A549 (cell line): ENCODE measurements at regions not wholly inside any gene's neighbourhood (a gene's known extent, or its start where the extent isn't known, plus 50 kb on each side); places are given as distances from the start of the nearest gene placed in this dataset.

Experiments
- BHLHE40 ChIP-seq: IDR thresholded peaks from 2 replicates; pipeline ENCODE4 v1.6.1; 2012; ENCODE audit warnings: low read depth, low read length, inconsistent platforms
- CBX2 ChIP-seq: fragments of 200-600 bp; sonication (generic); IDR thresholded peaks from 2 replicates; pipeline ENCODE4 v1.6.1; 2016; ENCODE audit warnings: low read depth, mild to moderate bottlenecking, borderline replicate concordance
- CEBPB ChIP-seq, 2 experiments: fragments of >200 bp in 1 of 2; sonication (Bioruptor Twin) in 1 of 2; formaldehyde crosslinking in 1 of 2; IDR thresholded peaks; 2 replicates each; pipeline ENCODE4 v1.6.1; 2012 to 2016
- CHD2 ChIP-seq: fragments of 150-350 bp; IDR thresholded peaks from 2 replicates; pipeline ENCODE4 v1.6.1; 2014; ENCODE audit warnings: low read length; ENCODE audit not compliant: partially characterized antibody
- CTCF ChIP-seq: fragments of >200 bp; sonication (Bioruptor Twin); formaldehyde crosslinking; IDR thresholded peaks from 3 replicates; pipeline ENCODE4 v1.5.1; 2016
- HDAC2 ChIP-seq: fragments of 200-600 bp; sonication (generic); IDR thresholded peaks from 2 replicates; pipeline ENCODE4 v1.6.1; 2016
- HOXB13 ChIP-seq: fragments of 250-450 bp; sonication (Bioruptor Pico); IDR thresholded peaks from 2 replicates; pipeline ENCODE4 v1.5.0; 2020; ENCODE audit warnings: low read depth, mild to moderate bottlenecking, moderate library complexity
- POLR2A ChIP-seq: IDR thresholded peaks from 2 replicates; pipeline ENCODE4 v1.6.1; 2012; ENCODE audit warnings: mild to moderate bottlenecking, low read length
- POLR2AphosphoS2 ChIP-seq: conservative IDR thresholded peaks from 2 replicates; pipeline ENCODE4 v1.6.1; 2012; ENCODE audit warnings: low read length, improper control_type of control experiment, inconsistent platforms
- REST ChIP-seq: fragments of 200-600 bp; sonication (generic); IDR thresholded peaks from 2 replicates; pipeline ENCODE4 v1.6.1; 2016; ENCODE audit warnings: antibody characterized with exemption, mild to moderate bottlenecking, moderate library complexity
- RFX5 ChIP-seq: fragments of 450-650 bp; IDR thresholded peaks from 2 replicates; pipeline ENCODE4 v1.7.1; 2014; ENCODE audit warnings: antibody characterized with exemption, mild to moderate bottlenecking, moderate library complexity
- SMC3 ChIP-seq: fragments of >200 bp; sonication (Bioruptor Twin); formaldehyde crosslinking; IDR thresholded peaks from 3 replicates; pipeline ENCODE4 v1.6.1; 2018; ENCODE audit warnings: inconsistent platforms
- TP53 ChIP-seq: fragments of 250-450 bp; sonication (Bioruptor Pico); IDR thresholded peaks from 2 replicates; pipeline ENCODE4 v1.5.0; 2021; ENCODE audit warnings: mild to moderate bottlenecking, moderate library complexity
- ZC3H11A ChIP-seq: fragments of 450-650 bp; IDR thresholded peaks from 2 replicates; pipeline ENCODE4 v1.6.1; 2014; ENCODE audit warnings: antibody characterized with exemption, mild to moderate bottlenecking

GRCh38 chr14:61897300-61897699, 135.1 kb downstream of the SNAPC1 start:
- TF ChIP-seq HOXB13 (no peak), CTCF (no peak), POLR2AphosphoS2 (no peak), BHLHE40 (no peak), SMC3 (no peak), HDAC2 (no peak), TP53 (no peak), POLR2A (no peak), CHD2 (no peak), CBX2 (no peak), CEBPB (IDR thresholded peaks at IDR 0.05) (no peak), ZC3H11A (no peak), REST (no peak), RFX5 (no peak)
